GM23338 (cell line): ENCODE measurements at regions not wholly inside any gene's neighbourhood (a gene's known extent, or its start where the extent isn't known, plus 50 kb on each side); places are given as distances from the start of the nearest gene placed in this dataset.

ENCODE experiments used
- ATAC-seq: fragments of 200-7000 bp; cut with Tn5 transposase; 3 replicates; pipeline ENCODE4 v1.9.1; 2020
- DNase-seq: peaks from one replicate; pipeline ENCODE4 v3.0.0-alpha.2; 2015; ENCODE audit warnings: low spot score
- H2AFZ ChIP-seq: fragments of 200-600 bp; sonication (generic); 2 replicates; pipeline ENCODE4 v1.8.0; 2016; ENCODE audit warnings: antibody characterized with exemption, mild to moderate bottlenecking, moderate library complexity
- H3F3A ChIP-seq: fragments of 200-600 bp; sonication (generic); replicated peaks from 2 replicates; pipeline ENCODE4 v1.8.0; 2017; ENCODE audit warnings: antibody characterized with exemption, mixed run types, low read depth
- H3K27ac ChIP-seq: fragments of 200-600 bp; sonication (generic); 2 replicates; pipeline ENCODE4 v1.6.1; 2016; ENCODE audit warnings: low read depth
- H3K27me3 ChIP-seq: fragments of 200-600 bp; sonication (generic); 2 replicates; pipeline ENCODE4 v1.8.0; 2016; ENCODE audit warnings: mild to moderate bottlenecking, mixed run types, moderate library complexity; ENCODE audit not compliant: insufficient read depth
- H3K36me3 ChIP-seq: fragments of 200-600 bp; sonication (generic); 2 replicates; pipeline ENCODE4 v1.8.0; 2016; ENCODE audit warnings: mild to moderate bottlenecking; ENCODE audit not compliant: insufficient read depth
- H3K4me1 ChIP-seq: fragments of 200-600 bp; sonication (generic); 2 replicates; pipeline ENCODE4 v1.8.0; 2016; ENCODE audit warnings: mild to moderate bottlenecking, moderate library complexity; ENCODE audit not compliant: insufficient read depth
- H3K4me2 ChIP-seq: fragments of 200-600 bp; sonication (generic); 2 replicates; pipeline ENCODE4 v1.7.1; 2017; ENCODE audit warnings: mixed run types
- H3K4me3 ChIP-seq: fragments of 200-600 bp; sonication (generic); 2 replicates; pipeline ENCODE4 v1.6.1; 2016; ENCODE audit warnings: mixed run types
- H3K79me2 ChIP-seq: fragments of 200-600 bp; sonication (generic); replicated peaks from 2 replicates; pipeline ENCODE4 v1.8.0; 2017; ENCODE audit warnings: mild to moderate bottlenecking; ENCODE audit not compliant: insufficient read depth
- H3K9me2 ChIP-seq: fragments of 200-600 bp; sonication (generic); 2 replicates; pipeline ENCODE4 v1.8.0; 2017; ENCODE audit not compliant: insufficient read depth
- H4K20me1 ChIP-seq: fragments of 200-600 bp; sonication (generic); replicated peaks from 2 replicates; pipeline ENCODE4 v1.8.0; 2017; ENCODE audit warnings: mild to moderate bottlenecking; ENCODE audit not compliant: insufficient read depth
- H3K27ac Mint-ChIP-seq: 2 replicates; pipeline ENCODE4 v1.8.0; 2020; ENCODE audit warnings: inconsistent platforms, mild to moderate bottlenecking, moderate library complexity, mixed read lengths
- H3K27me3 Mint-ChIP-seq: 3 replicates; pipeline ENCODE4 v1.8.0; 2022; ENCODE audit warnings: low read depth, mild to moderate bottlenecking, moderate library complexity, mixed read lengths, inconsistent platforms; ENCODE audit not compliant: insufficient read depth, poor library complexity
- H3K36me3 Mint-ChIP-seq: 3 replicates; pipeline ENCODE4 v1.8.0; 2021; ENCODE audit warnings: low read depth, mild to moderate bottlenecking, inconsistent platforms, moderate library complexity, mixed read lengths
- H3K4me1 Mint-ChIP-seq: 3 replicates; pipeline ENCODE4 v1.8.0; 2020; ENCODE audit warnings: mild to moderate bottlenecking, inconsistent platforms, mixed read lengths
- H3K4me3 Mint-ChIP-seq: 3 replicates; pipeline ENCODE4 v1.8.0; 2021; ENCODE audit warnings: moderate library complexity, mild to moderate bottlenecking, inconsistent platforms, mixed read lengths
- H3K9me3 Mint-ChIP-seq: 3 replicates; pipeline ENCODE4 v1.8.0; 2020; ENCODE audit warnings: moderate library complexity, mild to moderate bottlenecking, inconsistent platforms, mixed read lengths
- CREB1 ChIP-seq: fragments of 250-450 bp; sonication (Bioruptor Pico); IDR thresholded peaks from 2 replicates; pipeline ENCODE4 v1.5.0; 2020; ENCODE audit warnings: low read depth, mild to moderate bottlenecking, moderate library complexity
- EZH2 ChIP-seq: fragments of 200-600 bp; sonication (generic); IDR thresholded peaks from one replicate; pipeline ENCODE4 v1.8.0; 2017; ENCODE audit warnings: antibody characterized with exemption, mild to moderate bottlenecking, low read depth; ENCODE audit not compliant: unreplicated experiment
- EZH2phosphoT487 ChIP-seq: fragments of 200-600 bp; sonication (generic); IDR thresholded peaks from one replicate; pipeline ENCODE4 v1.8.1; 2018; ENCODE audit warnings: antibody characterized with exemption; ENCODE audit not compliant: unreplicated experiment
- JUNB ChIP-seq: IDR thresholded peaks from one replicate; pipeline ENCODE4 v1.6.1; 2016; ENCODE audit warnings: antibody characterized with exemption; ENCODE audit not compliant: unreplicated experiment
- NANOG ChIP-seq: IDR thresholded peaks from 2 replicates; pipeline ENCODE4 v1.6.1; 2016; ENCODE audit warnings: antibody characterized with exemption, borderline replicate concordance
- POLR2AphosphoS5 ChIP-seq: IDR thresholded peaks from 2 replicates; pipeline ENCODE4 v1.6.1; 2016; ENCODE audit warnings: antibody characterized with exemption, low read depth
- STAT1 ChIP-seq: IDR thresholded peaks from one replicate; pipeline ENCODE4 v1.6.1; 2016; ENCODE audit warnings: antibody characterized with exemption; ENCODE audit not compliant: unreplicated experiment
- ZNF114 ChIP-seq: fragments of 250-450 bp; sonication (Bioruptor Pico); IDR thresholded peaks from 2 replicates; pipeline ENCODE4 v1.5.0; 2020; ENCODE audit warnings: mild to moderate bottlenecking, moderate library complexity
- TF ChIP-seq, protein P1 (sequence below): IDR thresholded peaks from 2 replicates; pipeline ENCODE4 v1.6.1; 2016; ENCODE audit warnings: antibody characterized with exemption
- TF ChIP-seq, protein P2 (sequence below): IDR thresholded peaks from one replicate; pipeline ENCODE4 v1.6.1; 2018; ENCODE audit warnings: antibody characterized with exemption; ENCODE audit not compliant: unreplicated experiment
- TF ChIP-seq, protein P3 (sequence below), 2 experiments: fragments of 200-600 bp in 1 of 2; sonication (generic) in 1 of 2; conservative IDR thresholded peaks; 2 replicates each; pipeline versions ENCODE4 v1.5.1 to v1.6.1; 2016 to 2017; ENCODE audit warnings: antibody characterized with exemption in 2 of 2, low read depth in 2 of 2, mild to moderate bottlenecking in 2 of 2, moderate library complexity in 1 of 2
- TF ChIP-seq, protein P4 (sequence below): fragments of 250-450 bp; sonication (Bioruptor Pico); IDR thresholded peaks from 2 replicates; pipeline ENCODE4 v1.5.0; 2020; ENCODE audit warnings: mild to moderate bottlenecking, moderate library complexity

DNA sequence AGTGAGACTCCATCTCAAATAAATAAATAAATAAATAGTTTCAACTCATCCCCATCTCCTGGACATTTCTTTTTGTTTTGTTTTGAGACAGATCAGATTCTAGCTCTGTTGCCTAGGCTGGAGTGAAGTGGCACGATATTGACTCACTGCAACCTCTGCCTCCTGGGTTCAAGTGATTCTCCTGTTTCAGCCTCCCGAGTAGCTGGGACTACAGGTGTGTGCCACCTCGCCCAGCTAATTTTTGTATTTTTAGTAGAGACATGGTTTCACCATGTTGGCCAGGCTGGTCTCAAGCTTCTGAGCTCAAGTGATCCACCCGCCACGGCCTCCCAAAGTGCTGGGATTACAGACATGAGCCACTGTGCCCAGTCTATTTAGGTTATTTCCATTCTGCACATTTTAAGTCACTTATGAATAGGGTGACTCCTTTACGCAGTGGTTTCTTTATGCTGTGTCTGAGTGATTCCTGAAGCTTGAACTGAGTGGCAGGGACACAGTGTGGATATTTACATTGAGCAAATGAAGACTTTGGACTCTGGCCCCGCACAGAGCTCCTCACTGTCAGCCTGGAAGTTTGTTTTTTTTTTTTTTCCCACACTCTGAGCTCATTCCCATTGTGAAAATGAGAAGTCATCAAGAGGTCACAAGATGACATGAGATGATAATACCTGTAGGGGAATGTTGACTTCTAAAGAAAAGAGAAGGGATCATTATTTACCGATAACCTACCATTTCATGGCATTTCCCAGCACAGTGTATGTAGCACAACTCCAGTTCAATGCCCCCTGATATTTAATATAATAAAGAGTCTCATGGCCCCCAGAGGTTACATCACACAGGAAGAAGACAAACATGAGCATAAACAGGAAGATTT, 72.6 kb downstream of the TBX3 start (continued):
- TF ChIP-seq EZH2, result no peak

DNA sequence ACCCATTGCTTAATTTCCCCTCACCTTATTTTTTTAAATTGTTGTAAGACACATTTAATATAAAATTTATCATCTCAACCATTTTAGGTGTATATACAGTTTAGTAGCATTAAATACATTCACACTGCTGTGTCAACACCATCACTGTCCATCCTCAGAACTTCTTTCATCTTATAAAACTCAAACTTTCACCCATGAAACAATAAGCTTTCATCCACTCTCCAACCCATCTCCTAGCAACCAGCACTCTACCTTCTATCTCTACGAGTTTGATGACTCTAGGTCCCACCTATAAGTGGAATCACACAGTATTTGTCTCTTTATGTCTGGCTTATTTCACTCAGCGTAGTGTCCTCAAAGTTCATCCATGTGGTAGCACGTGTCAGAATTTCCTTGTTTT, 75.5 kb downstream of the TBX3 start:
- Histone ChIP-seq H3F3A (no peaks in the 10 kb centered on the region), H3K79me2 (no peaks in the 10 kb centered on the region), H3K4me1 (no peaks in the 10 kb centered on the region), H3K4me2 (no peak overlapping the region), H3K27me3 (no peaks in the 10 kb centered on the region), H3K36me3 (no peaks in the 10 kb centered on the region), H4K20me1 (no peaks in the 10 kb centered on the region), H3K27ac (no peak overlapping the region), H3K9me2 (no peaks in the 10 kb centered on the region), H3K4me3 (no peak overlapping the region), H2AFZ (no peak overlapping the region)
- Mint-ChIP-seq H3K4me1 (no peaks in the 10 kb centered on the region), H3K9me3 (no peaks in the 10 kb centered on the region; the same call in 2 of the 3 replicates), H3K27ac (no peak overlapping the region), H3K27me3 (peaks cover 6% of the 10 kb centered on the region), H3K36me3 (no peaks in the 10 kb centered on the region), H3K4me3 (no peak overlapping the region)
- ATAC-seq, result no peak
- no peak for DNase-seq
- TF ChIP-seq, protein P1, sequence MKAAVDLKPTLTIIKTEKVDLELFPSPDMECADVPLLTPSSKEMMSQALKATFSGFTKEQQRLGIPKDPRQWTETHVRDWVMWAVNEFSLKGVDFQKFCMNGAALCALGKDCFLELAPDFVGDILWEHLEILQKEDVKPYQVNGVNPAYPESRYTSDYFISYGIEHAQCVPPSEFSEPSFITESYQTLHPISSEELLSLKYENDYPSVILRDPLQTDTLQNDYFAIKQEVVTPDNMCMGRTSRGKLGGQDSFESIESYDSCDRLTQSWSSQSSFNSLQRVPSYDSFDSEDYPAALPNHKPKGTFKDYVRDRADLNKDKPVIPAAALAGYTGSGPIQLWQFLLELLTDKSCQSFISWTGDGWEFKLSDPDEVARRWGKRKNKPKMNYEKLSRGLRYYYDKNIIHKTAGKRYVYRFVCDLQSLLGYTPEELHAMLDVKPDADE, result no peak
- TF ChIP-seq, protein P2, sequence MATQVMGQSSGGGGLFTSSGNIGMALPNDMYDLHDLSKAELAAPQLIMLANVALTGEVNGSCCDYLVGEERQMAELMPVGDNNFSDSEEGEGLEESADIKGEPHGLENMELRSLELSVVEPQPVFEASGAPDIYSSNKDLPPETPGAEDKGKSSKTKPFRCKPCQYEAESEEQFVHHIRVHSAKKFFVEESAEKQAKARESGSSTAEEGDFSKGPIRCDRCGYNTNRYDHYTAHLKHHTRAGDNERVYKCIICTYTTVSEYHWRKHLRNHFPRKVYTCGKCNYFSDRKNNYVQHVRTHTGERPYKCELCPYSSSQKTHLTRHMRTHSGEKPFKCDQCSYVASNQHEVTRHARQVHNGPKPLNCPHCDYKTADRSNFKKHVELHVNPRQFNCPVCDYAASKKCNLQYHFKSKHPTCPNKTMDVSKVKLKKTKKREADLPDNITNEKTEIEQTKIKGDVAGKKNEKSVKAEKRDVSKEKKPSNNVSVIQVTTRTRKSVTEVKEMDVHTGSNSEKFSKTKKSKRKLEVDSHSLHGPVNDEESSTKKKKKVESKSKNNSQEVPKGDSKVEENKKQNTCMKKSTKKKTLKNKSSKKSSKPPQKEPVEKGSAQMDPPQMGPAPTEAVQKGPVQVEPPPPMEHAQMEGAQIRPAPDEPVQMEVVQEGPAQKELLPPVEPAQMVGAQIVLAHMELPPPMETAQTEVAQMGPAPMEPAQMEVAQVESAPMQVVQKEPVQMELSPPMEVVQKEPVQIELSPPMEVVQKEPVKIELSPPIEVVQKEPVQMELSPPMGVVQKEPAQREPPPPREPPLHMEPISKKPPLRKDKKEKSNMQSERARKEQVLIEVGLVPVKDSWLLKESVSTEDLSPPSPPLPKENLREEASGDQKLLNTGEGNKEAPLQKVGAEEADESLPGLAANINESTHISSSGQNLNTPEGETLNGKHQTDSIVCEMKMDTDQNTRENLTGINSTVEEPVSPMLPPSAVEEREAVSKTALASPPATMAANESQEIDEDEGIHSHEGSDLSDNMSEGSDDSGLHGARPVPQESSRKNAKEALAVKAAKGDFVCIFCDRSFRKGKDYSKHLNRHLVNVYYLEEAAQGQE, result no peak
- TF ChIP-seq NANOG (no peak), EZH2phosphoT487 (no peak), POLR2AphosphoS5 (no peak), ZNF114 (CRISPR knock-in tag) (no peak), STAT1 (no peak), CREB1 (CRISPR knock-in tag) (no peak), JUNB (no peak), EZH2 (no peak)
- TF ChIP-seq, protein P3, sequence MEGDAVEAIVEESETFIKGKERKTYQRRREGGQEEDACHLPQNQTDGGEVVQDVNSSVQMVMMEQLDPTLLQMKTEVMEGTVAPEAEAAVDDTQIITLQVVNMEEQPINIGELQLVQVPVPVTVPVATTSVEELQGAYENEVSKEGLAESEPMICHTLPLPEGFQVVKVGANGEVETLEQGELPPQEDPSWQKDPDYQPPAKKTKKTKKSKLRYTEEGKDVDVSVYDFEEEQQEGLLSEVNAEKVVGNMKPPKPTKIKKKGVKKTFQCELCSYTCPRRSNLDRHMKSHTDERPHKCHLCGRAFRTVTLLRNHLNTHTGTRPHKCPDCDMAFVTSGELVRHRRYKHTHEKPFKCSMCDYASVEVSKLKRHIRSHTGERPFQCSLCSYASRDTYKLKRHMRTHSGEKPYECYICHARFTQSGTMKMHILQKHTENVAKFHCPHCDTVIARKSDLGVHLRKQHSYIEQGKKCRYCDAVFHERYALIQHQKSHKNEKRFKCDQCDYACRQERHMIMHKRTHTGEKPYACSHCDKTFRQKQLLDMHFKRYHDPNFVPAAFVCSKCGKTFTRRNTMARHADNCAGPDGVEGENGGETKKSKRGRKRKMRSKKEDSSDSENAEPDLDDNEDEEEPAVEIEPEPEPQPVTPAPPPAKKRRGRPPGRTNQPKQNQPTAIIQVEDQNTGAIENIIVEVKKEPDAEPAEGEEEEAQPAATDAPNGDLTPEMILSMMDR (conservative IDR thresholded peaks at IDR 0.05; ENCODE audit: low read depth in 2 of 2), result no peak
- TF ChIP-seq, protein P4, sequence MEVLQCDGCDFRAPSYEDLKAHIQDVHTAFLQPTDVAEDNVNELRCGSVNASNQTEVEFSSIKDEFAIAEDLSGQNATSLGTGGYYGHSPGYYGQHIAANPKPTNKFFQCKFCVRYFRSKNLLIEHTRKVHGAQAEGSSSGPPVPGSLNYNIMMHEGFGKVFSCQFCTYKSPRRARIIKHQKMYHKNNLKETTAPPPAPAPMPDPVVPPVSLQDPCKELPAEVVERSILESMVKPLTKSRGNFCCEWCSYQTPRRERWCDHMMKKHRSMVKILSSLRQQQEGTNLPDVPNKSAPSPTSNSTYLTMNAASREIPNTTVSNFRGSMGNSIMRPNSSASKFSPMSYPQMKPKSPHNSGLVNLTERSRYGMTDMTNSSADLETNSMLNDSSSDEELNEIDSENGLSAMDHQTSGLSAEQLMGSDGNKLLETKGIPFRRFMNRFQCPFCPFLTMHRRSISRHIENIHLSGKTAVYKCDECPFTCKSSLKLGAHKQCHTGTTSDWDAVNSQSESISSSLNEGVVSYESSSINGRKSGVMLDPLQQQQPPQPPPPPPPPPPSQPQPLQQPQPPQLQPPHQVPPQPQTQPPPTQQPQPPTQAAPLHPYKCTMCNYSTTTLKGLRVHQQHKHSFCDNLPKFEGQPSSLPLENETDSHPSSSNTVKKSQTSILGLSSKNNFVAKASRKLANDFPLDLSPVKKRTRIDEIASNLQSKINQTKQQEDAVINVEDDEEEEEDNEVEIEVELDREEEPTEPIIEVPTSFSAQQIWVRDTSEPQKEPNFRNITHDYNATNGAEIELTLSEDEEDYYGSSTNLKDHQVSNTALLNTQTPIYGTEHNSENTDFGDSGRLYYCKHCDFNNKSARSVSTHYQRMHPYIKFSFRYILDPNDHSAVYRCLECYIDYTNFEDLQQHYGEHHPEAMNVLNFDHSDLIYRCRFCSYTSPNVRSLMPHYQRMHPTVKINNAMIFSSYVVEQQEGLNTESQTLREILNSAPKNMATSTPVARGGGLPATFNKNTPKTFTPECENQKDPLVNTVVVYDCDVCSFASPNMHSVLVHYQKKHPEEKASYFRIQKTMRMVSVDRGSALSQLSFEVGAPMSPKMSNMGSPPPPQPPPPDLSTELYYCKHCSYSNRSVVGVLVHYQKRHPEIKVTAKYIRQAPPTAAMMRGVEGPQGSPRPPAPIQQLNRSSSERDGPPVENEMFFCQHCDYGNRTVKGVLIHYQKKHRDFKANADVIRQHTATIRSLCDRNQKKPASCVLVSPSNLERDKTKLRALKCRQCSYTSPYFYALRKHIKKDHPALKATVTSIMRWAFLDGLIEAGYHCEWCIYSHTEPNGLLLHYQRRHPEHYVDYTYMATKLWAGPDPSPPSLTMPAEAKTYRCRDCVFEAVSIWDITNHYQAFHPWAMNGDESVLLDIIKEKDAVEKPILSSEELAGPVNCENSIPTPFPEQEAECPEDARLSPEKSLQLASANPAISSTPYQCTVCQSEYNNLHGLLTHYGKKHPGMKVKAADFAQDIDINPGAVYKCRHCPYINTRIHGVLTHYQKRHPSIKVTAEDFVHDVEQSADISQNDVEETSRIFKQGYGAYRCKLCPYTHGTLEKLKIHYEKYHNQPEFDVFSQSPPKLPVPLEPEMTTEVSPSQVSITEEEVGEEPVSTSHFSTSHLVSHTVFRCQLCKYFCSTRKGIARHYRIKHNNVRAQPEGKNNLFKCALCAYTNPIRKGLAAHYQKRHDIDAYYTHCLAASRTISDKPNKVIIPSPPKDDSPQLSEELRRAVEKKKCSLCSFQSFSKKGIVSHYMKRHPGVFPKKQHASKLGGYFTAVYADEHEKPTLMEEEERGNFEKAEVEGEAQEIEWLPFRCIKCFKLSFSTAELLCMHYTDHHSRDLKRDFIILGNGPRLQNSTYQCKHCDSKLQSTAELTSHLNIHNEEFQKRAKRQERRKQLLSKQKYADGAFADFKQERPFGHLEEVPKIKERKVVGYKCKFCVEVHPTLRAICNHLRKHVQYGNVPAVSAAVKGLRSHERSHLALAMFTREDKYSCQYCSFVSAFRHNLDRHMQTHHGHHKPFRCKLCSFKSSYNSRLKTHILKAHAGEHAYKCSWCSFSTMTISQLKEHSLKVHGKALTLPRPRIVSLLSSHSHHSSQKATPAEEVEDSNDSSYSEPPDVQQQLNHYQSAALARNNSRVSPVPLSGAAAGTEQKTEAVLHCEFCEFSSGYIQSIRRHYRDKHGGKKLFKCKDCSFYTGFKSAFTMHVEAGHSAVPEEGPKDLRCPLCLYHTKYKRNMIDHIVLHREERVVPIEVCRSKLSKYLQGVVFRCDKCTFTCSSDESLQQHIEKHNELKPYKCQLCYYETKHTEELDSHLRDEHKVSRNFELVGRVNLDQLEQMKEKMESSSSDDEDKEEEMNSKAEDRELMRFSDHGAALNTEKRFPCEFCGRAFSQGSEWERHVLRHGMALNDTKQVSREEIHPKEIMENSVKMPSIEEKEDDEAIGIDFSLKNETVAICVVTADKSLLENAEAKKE (CRISPR knock-in tag), result no peak
